ENCODE measurements at regions not wholly inside any gene's neighbourhood (a gene's known extent, or its start where the extent isn't known, plus 50 kb on each side); places are given as distances from the start of the nearest gene placed in this dataset.

DNA sequence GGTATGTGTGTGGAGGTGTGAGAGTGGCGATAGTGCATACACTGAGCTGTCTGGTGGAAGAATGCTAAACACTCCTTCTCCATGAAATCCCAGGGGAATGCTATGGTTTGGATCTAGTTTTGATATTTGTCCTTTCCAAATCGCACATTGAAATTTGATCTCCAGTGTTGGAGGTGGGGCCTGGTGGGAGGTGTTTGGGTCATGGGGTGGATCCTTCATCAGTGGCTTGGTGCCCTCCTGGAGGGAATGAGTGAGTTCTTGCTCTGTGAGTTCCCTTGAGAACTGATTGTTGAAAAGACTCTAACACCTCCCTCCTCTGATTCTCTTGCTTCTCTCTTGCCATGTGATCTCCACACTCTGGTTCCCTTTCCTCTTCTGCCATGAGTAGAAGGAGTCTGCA is 114.1 kb upstream of the HHIP start (continued):
- TF ChIP-seq, protein P1, sequence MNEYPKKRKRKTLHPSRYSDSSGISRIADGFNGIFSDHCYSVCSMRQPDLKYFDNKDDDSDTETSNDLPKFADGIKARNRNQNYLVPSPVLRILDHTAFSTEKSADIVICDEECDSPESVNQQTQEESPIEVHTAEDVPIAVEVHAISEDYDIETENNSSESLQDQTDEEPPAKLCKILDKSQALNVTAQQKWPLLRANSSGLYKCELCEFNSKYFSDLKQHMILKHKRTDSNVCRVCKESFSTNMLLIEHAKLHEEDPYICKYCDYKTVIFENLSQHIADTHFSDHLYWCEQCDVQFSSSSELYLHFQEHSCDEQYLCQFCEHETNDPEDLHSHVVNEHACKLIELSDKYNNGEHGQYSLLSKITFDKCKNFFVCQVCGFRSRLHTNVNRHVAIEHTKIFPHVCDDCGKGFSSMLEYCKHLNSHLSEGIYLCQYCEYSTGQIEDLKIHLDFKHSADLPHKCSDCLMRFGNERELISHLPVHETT (CRISPR knock-in tag; conservative IDR thresholded peaks at IDR 0.05): no peak

DNA sequence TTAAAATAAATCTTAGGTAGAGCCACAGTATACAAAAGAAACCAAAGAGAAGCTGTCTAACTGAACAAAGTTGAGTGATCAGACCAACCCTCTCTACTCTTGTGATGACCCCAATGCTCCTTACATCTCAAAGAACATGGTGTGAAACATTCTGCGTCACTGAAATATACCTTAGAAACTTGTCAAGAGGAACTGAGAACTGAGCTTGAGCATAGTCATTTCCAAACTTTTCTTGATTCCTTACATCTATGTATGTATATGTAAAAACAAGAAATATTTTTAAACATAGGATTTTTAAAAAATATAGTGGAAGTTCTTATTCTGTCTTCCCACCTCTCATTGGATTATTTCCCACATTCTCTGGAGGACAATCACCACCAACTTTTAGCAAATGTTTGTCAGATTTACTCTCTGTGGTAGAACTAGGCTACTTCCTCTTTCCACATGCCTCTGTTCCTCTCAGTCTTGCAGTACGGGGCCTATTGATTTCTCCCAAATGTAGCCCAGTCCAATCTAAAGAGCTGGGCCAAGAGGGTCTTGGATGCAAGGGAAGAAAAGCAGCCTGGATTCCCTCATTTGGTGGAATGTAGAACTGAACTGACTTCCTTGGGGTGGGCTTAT is 98.2 kb upstream of the HHIP start:
- intact Hi-C loops (cut with micrococcal nuclease; ENCODE audit: unreplicated experiment) (no loop called here), in situ Hi-C loops (cut with HindIII; ENCODE audit: extremely low pct_ligation_motif_present, low pct_unique_long_range_greater_than_20kb) (no loop called here)
- no TSS peak for BruUV-seq (replicated peaks)
- 52% methylated on average over 2 of the region's 2 CpGs for WGBS (ENCODE audit: low lambda C conversion rate)
- TF ChIP-seq, protein P2, sequence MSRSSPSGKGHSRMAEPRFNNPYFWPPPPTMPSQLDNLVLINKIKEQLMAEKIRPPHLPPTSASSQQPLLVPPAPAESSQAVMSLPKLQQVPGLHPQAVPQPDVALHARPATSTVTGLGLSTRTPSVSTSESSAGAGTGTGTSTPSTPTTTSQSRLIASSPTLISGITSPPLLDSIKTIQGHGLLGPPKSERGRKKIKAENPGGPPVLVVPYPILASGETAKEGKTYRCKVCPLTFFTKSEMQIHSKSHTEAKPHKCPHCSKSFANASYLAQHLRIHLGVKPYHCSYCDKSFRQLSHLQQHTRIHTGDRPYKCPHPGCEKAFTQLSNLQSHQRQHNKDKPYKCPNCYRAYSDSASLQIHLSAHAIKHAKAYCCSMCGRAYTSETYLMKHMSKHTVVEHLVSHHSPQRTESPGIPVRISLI (CRISPR knock-in tag; IDR thresholded peaks at IDR 0.05; ENCODE audit: borderline replicate concordance): no peak
- TF ChIP-seq RBFOX2 (IDR thresholded peaks at IDR 0.05; ENCODE audit: low read depth, low read length) (no peak), ESRRA (CRISPR knock-in tag; IDR thresholded peaks at IDR 0.05; ENCODE audit: low read depth) (no peak), ZMYM3 (CRISPR knock-in tag; IDR thresholded peaks at IDR 0.05) (no peak), ZNF790 (CRISPR knock-in tag; IDR thresholded peaks at IDR 0.05; ENCODE audit: borderline replicate concordance) (no peak), CENPX (CRISPR knock-in tag; IDR thresholded peaks at IDR 0.05) (no peak)
- TF ChIP-seq, protein P3, sequence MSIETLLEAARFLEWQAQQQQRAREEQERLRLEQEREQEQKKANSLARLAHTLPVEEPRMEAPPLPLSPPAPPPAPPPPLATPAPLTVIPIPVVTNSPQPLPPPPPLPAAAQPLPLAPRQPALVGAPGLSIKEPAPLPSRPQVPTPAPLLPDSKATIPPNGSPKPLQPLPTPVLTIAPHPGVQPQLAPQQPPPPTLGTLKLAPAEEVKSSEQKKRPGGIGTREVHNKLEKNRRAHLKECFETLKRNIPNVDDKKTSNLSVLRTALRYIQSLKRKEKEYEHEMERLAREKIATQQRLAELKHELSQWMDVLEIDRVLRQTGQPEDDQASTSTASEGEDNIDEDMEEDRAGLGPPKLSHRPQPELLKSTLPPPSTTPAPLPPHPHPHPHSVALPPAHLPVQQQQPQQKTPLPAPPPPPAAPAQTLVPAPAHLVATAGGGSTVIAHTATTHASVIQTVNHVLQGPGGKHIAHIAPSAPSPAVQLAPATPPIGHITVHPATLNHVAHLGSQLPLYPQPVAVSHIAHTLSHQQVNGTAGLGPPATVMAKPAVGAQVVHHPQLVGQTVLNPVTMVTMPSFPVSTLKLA (IDR thresholded peaks at IDR 0.05): no peak
- ATAC-seq (no peak), DNase-seq (ENCODE audit: low spot score) (no peak), FAIRE-seq (no peak)
- Histone ChIP-seq H3K9ac (ENCODE audit: insufficient read depth, low read depth, low read length) (no peak overlapping the region), H4K20me1 (ENCODE audit: insufficient read depth, low read length) (no peaks in the 10 kb centered on the region), H3K9me3 (ENCODE audit: low read length) (no peaks in the 10 kb centered on the region), H3K27ac (ENCODE audit: extremely low read length, insufficient read depth, low read length) (no peak overlapping the region), H3K4me2 (ENCODE audit: low read depth, low read length) (no peak overlapping the region), H3K4me3 (replicated peaks in 1 of 3; ENCODE audit: insufficient read depth in 1 of 3, low read depth in 2 of 3, low read length in 3 of 3) (no peak overlapping the region), H3K4me1 (ENCODE audit: insufficient read depth, low read length) (no peaks in the 10 kb centered on the region), H3K36me3 (replicated peaks in 1 of 2; ENCODE audit: control insufficient read depth in 1 of 2, insufficient read depth in 2 of 2, low read length in 2 of 2) (no peaks in the 10 kb centered on the region), H3K79me2 (ENCODE audit: insufficient read depth, low read length) (no peaks in the 10 kb centered on the region), H3K27me3 (ENCODE audit: control insufficient read depth in 1 of 2, insufficient read depth in 2 of 2, low read length in 2 of 2) (no peaks in the 10 kb centered on the region), H2AFZ (ENCODE audit: low read length) (no peak overlapping the region)
- POLR2A ChIA-PET: no interaction called here
- CTCF ChIA-PET (ENCODE audit: low intra/inter-chr PET ratio, low total read pairs): no interaction called here
